GM12892 (cell line): ENCODE measurements at regions not wholly inside any gene's neighbourhood (a gene's known extent, or its start where the extent isn't known, plus 50 kb on each side); places are given as distances from the start of the nearest gene placed in this dataset.

Experiments
- POLR2A ChIP-seq: IDR thresholded peaks from 2 replicates; pipeline ENCODE4 v1.6.1; 2011; ENCODE audit warnings: low read depth, low read length, control low read depth
- POLR2AphosphoS5 ChIP-seq: IDR thresholded peaks from 2 replicates; pipeline ENCODE4 v1.6.1; 2011; ENCODE audit warnings: low read depth, low read length, control low read depth
- TAF1 ChIP-seq: IDR thresholded peaks from 2 replicates; pipeline ENCODE4 v1.6.1; 2011; ENCODE audit warnings: low read depth, mild to moderate bottlenecking, control low read depth, low read length, borderline replicate concordance

DNA sequence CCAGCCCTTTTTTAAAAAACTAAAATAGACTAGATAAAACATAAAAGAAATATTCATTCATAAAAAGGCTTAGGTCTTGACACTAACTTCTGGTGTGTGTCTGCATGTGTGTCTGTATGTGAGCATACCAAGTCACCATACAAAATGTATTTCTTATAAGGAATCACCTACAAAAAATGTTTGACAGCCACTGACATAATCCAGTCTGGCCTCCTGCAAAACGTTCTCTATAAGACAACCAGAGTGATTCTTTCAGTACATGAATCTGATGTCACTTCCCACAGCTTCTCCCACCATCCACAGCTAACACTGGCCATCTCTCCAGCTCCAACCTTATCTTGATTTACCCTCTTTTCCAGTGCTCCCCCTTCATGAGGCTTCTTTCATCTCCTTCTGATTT is 192.3 kb downstream of the TLE1 start:
- no peak for TF ChIP-seq POLR2A
- TF ChIP-seq TAF1: no peak
- no peak for TF ChIP-seq POLR2AphosphoS5
